K562 (cell line): ENCODE measurements at regions not wholly inside any gene's neighbourhood (a gene's known extent, or its start where the extent isn't known, plus 50 kb on each side); places are given as distances from the start of the nearest gene placed in this dataset.

ENCODE experiments used
- ATAC-seq: fragments of 200-7000 bp; cut with Tn5 transposase; 3 replicates; pipeline ENCODE4 v1.9.1; 2020; ENCODE audit warnings: moderate library complexity
- BruUV-seq: library from RNA; stranded (reverse); fragments of 400-500 nt; replicated peaks from 2 replicates; lab custom pipeline; 2021; lab: Mats Ljungman, UMichigan
- CTCF ChIA-PET: fragments of 300-600 bp; formaldehyde crosslinking; extraction: SDS; loops from one replicate; lab custom pipeline; 2021; ENCODE audit warnings: low intra/inter-chr PET ratio; lab: Yijun Ruan, JAX
- POLR2A ChIA-PET: fragments of 300-600, 350-650 bp; sonication (Branson Sonifier 250); formaldehyde crosslinking; extraction: SDS; loops from one replicate; lab custom pipeline; 2021; ENCODE audit warnings: antibody characterized with exemption, inconsistent platforms; lab: Yijun Ruan, JAX
- DNase-seq, 4 experiments: peaks; one replicate each; pipeline versions ENCODE4 v3.0.0 to v3.0.0-alpha.2; 2011 to 2018; ENCODE audit warnings: low spot score in 3 of 4, mixed read lengths in 3 of 4; ENCODE audit errors: extremely low read depth in 1 of 4
- FAIRE-seq: peaks from 2 replicates; lab custom pipeline; 2011; peaks lifted over from hg19 to GRCh38; lab: Jason Lieb, UNC
- H2AFZ ChIP-seq: 2 replicates; pipeline ENCODE4 v1.6.0; 2011; ENCODE audit warnings: low read depth, low read length, control low read depth, inconsistent platforms
- H3K27ac ChIP-seq: fragments of 200-600 bp; 3 replicates; pipeline ENCODE4 v1.8.0; 2011; ENCODE audit warnings: low read depth, mild to moderate bottlenecking, control low read depth, inconsistent platforms, low read length, moderate library complexity, mixed read lengths; ENCODE audit errors: extremely low read depth
- H3K27me3 ChIP-seq, 2 experiments: fragments of 300-600 bp in 1 of 2; 2 replicates in 1 of 2; 3 replicates in 1 of 2; pipeline versions ENCODE4 v1.6.0 to v1.8.0; 2011; ENCODE audit warnings: inconsistent platforms in 2 of 2, low read length in 2 of 2, mild to moderate bottlenecking in 1 of 2, mixed read lengths in 1 of 2, moderate library complexity in 1 of 2; ENCODE audit not compliant: control insufficient read depth in 2 of 2, insufficient read depth in 2 of 2
- H3K36me3 ChIP-seq: fragments of 300-600 bp; 3 replicates; pipeline ENCODE4 v1.8.0; 2011; ENCODE audit warnings: mild to moderate bottlenecking, low read length, inconsistent platforms; ENCODE audit not compliant: control insufficient read depth, insufficient read depth
- H3K4me1 ChIP-seq, 2 experiments: fragments of 200-600 bp in 1 of 2; replicated peaks in 1 of 2; 2 replicates in 1 of 2; 3 replicates in 1 of 2; pipeline versions ENCODE4 v1.5.1 to v1.8.0; 2011; ENCODE audit warnings: inconsistent platforms in 2 of 2, low read length in 2 of 2, mild to moderate bottlenecking in 1 of 2, mixed read lengths in 1 of 2, moderate library complexity in 1 of 2; ENCODE audit not compliant: control insufficient read depth in 2 of 2, insufficient read depth in 2 of 2
- H3K4me2 ChIP-seq: 2 replicates; pipeline ENCODE4 v1.6.1; 2011; ENCODE audit warnings: low read length, control low read depth, inconsistent platforms, mixed read lengths; ENCODE audit not compliant: insufficient read depth
- H3K4me3 ChIP-seq: fragments of 200-600 bp; sonication (generic), shearing (Covaris generic); 2 replicates; pipeline ENCODE4 v1.5.1; 2016; ENCODE audit warnings: control low read depth, inconsistent platforms
- H3K79me2 ChIP-seq: fragments of 200-600 bp; 3 replicates; pipeline ENCODE4 v1.8.0; 2011; ENCODE audit warnings: low read length, inconsistent platforms; ENCODE audit not compliant: control insufficient read depth, insufficient read depth
- H3K9ac ChIP-seq, 2 experiments: 2 replicates each; pipeline versions ENCODE4 v1.6.0 to v1.6.1; 2011; ENCODE audit warnings: low read depth in 2 of 2, low read length in 2 of 2, control low read depth in 1 of 2, inconsistent platforms in 1 of 2, mild to moderate bottlenecking in 1 of 2, mixed read lengths in 1 of 2; ENCODE audit not compliant: insufficient read depth in 1 of 2
- H3K9me1 ChIP-seq: one replicate; pipeline ENCODE4 v1.6.0; 2011; ENCODE audit warnings: inconsistent platforms, mild to moderate bottlenecking, low read length, moderate library complexity; ENCODE audit not compliant: control insufficient read depth, insufficient read depth
- H3K9me3 ChIP-seq: replicated peaks from 2 replicates; pipeline ENCODE4 v1.5.1; 2011; ENCODE audit warnings: low read depth, low read length, inconsistent platforms; ENCODE audit not compliant: control insufficient read depth, insufficient read depth
- H4K20me1 ChIP-seq: replicated peaks from 2 replicates; pipeline ENCODE4 v1.6.1; 2011; ENCODE audit warnings: low read length, inconsistent platforms, mixed read lengths; ENCODE audit not compliant: control insufficient read depth, insufficient read depth
- ARID1B ChIP-seq: fragments of 450-650 bp; IDR thresholded peaks from 2 replicates; pipeline ENCODE4 v1.6.1; 2016; ENCODE audit warnings: antibody characterized with exemption, mild to moderate bottlenecking, inconsistent platforms
- BCOR ChIP-seq: fragments of 450-650 bp; IDR thresholded peaks from 2 replicates; pipeline ENCODE4 v1.6.1; 2016
- CBFA2T3 ChIP-seq: fragments of 450-650 bp; IDR thresholded peaks from 2 replicates; pipeline ENCODE4 v1.6.1; 2017
- ETV1 ChIP-seq: fragments of 450-650 bp; conservative IDR thresholded peaks from 2 replicates; pipeline ENCODE4 v1.6.1; 2016; ENCODE audit warnings: missing genetic modification characterization, control low read depth, low read depth, missing compliant biosample characterization
- HDAC1 ChIP-seq, 2 experiments: fragments of 450-650 bp; IDR thresholded peaks; 2 replicates each; pipeline ENCODE4 v1.6.1; 2016 to 2017; ENCODE audit warnings: inconsistent platforms in 1 of 2, mild to moderate bottlenecking in 1 of 2, moderate library complexity in 1 of 2
- HDAC3 ChIP-seq: fragments of 450-650 bp; IDR thresholded peaks from 2 replicates; pipeline ENCODE4 v1.6.1; 2018; ENCODE audit warnings: borderline replicate concordance, mild to moderate bottlenecking, moderate library complexity; ENCODE audit not compliant: partially characterized antibody
- ILK ChIP-seq: fragments of 450-650 bp; IDR thresholded peaks from 2 replicates; pipeline ENCODE4 v1.6.1; 2016; ENCODE audit warnings: missing genetic modification characterization, low read depth, mild to moderate bottlenecking, missing compliant biosample characterization, moderate library complexity, borderline replicate concordance
- LEF1 ChIP-seq: fragments of 450-650 bp; IDR thresholded peaks from 2 replicates; pipeline ENCODE4 v1.6.1; 2016; ENCODE audit warnings: mild to moderate bottlenecking
- MIER1 ChIP-seq: fragments of 450-650 bp; IDR thresholded peaks from 2 replicates; pipeline ENCODE4 v1.6.1; 2016; ENCODE audit warnings: antibody characterized with exemption, mild to moderate bottlenecking, low read depth
- NR2C1 ChIP-seq, 2 experiments: fragments of 450-650 bp; IDR thresholded peaks; 2 replicates each; pipeline ENCODE4 v1.6.1; 2017; ENCODE audit warnings: mild to moderate bottlenecking in 2 of 2, antibody characterized with exemption in 1 of 2, inconsistent platforms in 1 of 2, missing compliant biosample characterization in 1 of 2, missing genetic modification characterization in 1 of 2
- PKNOX1 ChIP-seq: fragments of 450-650 bp; IDR thresholded peaks from 2 replicates; pipeline ENCODE4 v1.6.1; 2016
- SMARCA4 ChIP-seq: fragments of 450-650 bp; IDR thresholded peaks from 2 replicates; pipeline ENCODE4 v1.6.1; 2016
- ZNF184 ChIP-seq: sonication (generic); formaldehyde crosslinking; IDR thresholded peaks from 2 replicates; pipeline ENCODE4 v1.5.0; 2020; ENCODE audit warnings: missing genetic modification reagents
- in situ Hi-C: fragments of 300-500 bp; cut with MboI; formaldehyde crosslinking; loops from 4 replicates; pipeline ENCODE4 v1.15.0; 2018; ENCODE audit warnings: inconsistent platforms, mixed read lengths
- intact Hi-C: fragments of 100-400 bp; cut with micrococcal nuclease; formaldehyde crosslinking; loops from 2 replicates; pipeline ENCODE4 v1.14.2; 2022
- TF ChIP-seq, protein P1 (sequence below), 2 experiments: fragments of 450-650 bp in 1 of 2; sonication (generic) in 1 of 2; formaldehyde crosslinking in 1 of 2; IDR thresholded peaks; 2 replicates each; pipeline versions ENCODE4 v1.7.1 to v1.9.0; 2016 to 2022; ENCODE audit warnings: inconsistent platforms in 1 of 2, mild to moderate bottlenecking in 1 of 2, missing genetic modification reagents in 1 of 2

DNA sequence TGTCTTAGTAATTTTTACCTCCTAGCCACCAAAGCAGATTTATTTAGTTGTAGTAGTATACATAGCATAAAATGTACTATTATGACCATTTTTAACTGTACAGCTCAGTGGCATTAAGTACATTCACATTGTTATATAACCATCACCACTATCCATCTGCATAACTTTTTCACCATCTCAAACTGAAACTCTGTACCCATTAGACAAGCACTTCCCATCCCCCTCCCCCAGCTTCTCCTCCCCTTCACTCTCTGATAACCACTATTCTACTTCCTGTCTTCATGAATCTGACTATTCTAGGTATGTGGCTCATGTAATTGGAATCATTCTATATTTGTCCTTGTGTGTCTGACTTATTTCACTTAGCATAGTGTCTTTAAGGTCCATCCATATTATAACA lies 71.9 kb downstream of the MRPL32 start:
- FAIRE-seq: peak; percentile 64
- ChIA-PET CTCF (no interaction called here), POLR2A (interaction anchor here (0.8 kb wide), 1 partner anchor 13 kb away, joined by 3 read pairs; no protein-coding TSS in a partner anchor)
- peak; percentile 84 for ATAC-seq
- H3K4me2 ChIP-seq: no peak overlapping the region
- in situ Hi-C loops (no loop called here), intact Hi-C loops (no loop called here)
- H3K9me3 ChIP-seq: no peaks in the 10 kb centered on the region
- peak overlapping the region; percentile 63; the same call in 1 of the 2 replicates for H2AFZ ChIP-seq
- no peak overlapping the region for H3K9ac ChIP-seq
- H3K9me1 ChIP-seq: no peaks in the 10 kb centered on the region
- H3K4me1 ChIP-seq: peaks cover 0 to 20% of the 10 kb centered on the region in 2 experiments; a peak in 2 of 5 replicates
- H4K20me1 ChIP-seq: no peaks in the 10 kb centered on the region
- DNase-seq: peak in 2 of 4 experiments; percentile 42 to 64
- no TSS peak for BruUV-seq
- H3K4me3 ChIP-seq: no peak overlapping the region
- H3K36me3 ChIP-seq: no peaks in the 10 kb centered on the region
- no peaks in the 10 kb centered on the region for H3K27me3 ChIP-seq
- no peak overlapping the region for H3K27ac ChIP-seq
- no peaks in the 10 kb centered on the region for H3K79me2 ChIP-seq
- TF ChIP-seq HDAC3: peak; percentile 41
- TF ChIP-seq ARID1B: peak; percentile 72
- TF ChIP-seq, protein P1, sequence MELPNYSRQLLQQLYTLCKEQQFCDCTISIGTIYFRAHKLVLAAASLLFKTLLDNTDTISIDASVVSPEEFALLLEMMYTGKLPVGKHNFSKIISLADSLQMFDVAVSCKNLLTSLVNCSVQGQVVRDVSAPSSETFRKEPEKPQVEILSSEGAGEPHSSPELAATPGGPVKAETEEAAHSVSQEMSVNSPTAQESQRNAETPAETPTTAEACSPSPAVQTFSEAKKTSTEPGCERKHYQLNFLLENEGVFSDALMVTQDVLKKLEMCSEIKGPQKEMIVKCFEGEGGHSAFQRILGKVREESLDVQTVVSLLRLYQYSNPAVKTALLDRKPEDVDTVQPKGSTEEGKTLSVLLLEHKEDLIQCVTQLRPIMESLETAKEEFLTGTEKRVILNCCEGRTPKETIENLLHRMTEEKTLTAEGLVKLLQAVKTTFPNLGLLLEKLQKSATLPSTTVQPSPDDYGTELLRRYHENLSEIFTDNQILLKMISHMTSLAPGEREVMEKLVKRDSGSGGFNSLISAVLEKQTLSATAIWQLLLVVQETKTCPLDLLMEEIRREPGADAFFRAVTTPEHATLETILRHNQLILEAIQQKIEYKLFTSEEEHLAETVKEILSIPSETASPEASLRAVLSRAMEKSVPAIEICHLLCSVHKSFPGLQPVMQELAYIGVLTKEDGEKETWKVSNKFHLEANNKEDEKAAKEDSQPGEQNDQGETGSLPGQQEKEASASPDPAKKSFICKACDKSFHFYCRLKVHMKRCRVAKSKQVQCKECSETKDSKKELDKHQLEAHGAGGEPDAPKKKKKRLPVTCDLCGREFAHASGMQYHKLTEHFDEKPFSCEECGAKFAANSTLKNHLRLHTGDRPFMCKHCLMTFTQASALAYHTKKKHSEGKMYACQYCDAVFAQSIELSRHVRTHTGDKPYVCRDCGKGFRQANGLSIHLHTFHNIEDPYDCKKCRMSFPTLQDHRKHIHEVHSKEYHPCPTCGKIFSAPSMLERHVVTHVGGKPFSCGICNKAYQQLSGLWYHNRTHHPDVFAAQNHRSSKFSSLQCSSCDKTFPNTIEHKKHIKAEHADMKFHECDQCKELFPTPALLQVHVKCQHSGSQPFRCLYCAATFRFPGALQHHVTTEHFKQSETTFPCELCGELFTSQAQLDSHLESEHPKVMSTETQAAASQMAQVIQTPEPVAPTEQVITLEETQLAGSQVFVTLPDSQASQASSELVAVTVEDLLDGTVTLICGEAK (IDR thresholded peaks at IDR 0.05): 0 out of 2 replicates have a peak, but pooled peaks have one; percentile 21
- TF ChIP-seq, protein P1 (CRISPR knock-in tag; IDR thresholded peaks at IDR 0.05): no peak
- peak in 1 of 2 experiments; percentile 29; a peak in 1 of 4 replicates for TF ChIP-seq HDAC1 (IDR thresholded peaks at IDR 0.05)
- no peak for TF ChIP-seq ILK (tag)
- TF ChIP-seq NR2C1 (IDR thresholded peaks at IDR 0.05): 0 out of 2 replicates have a peak, but pooled peaks have one; percentile 26
- no peak for TF ChIP-seq NR2C1 (tag; IDR thresholded peaks at IDR 0.05)
- peak; percentile 56; the same call in 1 of the 2 replicates for TF ChIP-seq LEF1
- no peak for TF ChIP-seq ZNF184 (CRISPR knock-in tag)
- TF ChIP-seq ETV1 (tag): 0 out of 2 replicates have a peak, but pooled peaks have one; percentile 34
- TF ChIP-seq PKNOX1: 0 out of 2 replicates have a peak, but pooled peaks have one; percentile 14
- peak; percentile 58; the same call in 1 of the 2 replicates for TF ChIP-seq SMARCA4
- peak; percentile 52; the same call in 1 of the 2 replicates for TF ChIP-seq MIER1
- TF ChIP-seq CBFA2T3: peak; percentile 68
- TF ChIP-seq BCOR: 0 out of 2 replicates have a peak, but pooled peaks have one; percentile 24
